Thyroid gland (tissue), 4 donors: ENCODE measurements at regions not wholly inside any gene's neighbourhood (a gene's known extent, or its start where the extent isn't known, plus 50 kb on each side); places are given as distances from the start of the nearest gene placed in this dataset.

Experiments used
- POLR2A ChIP-seq, 2 donors: fragments of 450-650 bp; IDR thresholded peaks; one replicate each; pipeline ENCODE4 v1.6.1; 2017; ENCODE audit warnings: antibody characterized with exemption in 2 of 2, mild to moderate bottlenecking in 2 of 2, moderate library complexity in 1 of 2
- TF ChIP-seq, protein P1 (sequence below), 6 experiments: fragments of 200-600 bp in 3 of 6; fragments of 450-650 bp in 3 of 6; sonication (generic) in 3 of 6; IDR thresholded peaks; one replicate each; pipeline ENCODE4 v1.5.1; 2016 to 2019; ENCODE audit warnings: antibody characterized with exemption in 6 of 6, mild to moderate bottlenecking in 2 of 6, inconsistent platforms in 1 of 6, moderate library complexity in 1 of 6

DNA sequence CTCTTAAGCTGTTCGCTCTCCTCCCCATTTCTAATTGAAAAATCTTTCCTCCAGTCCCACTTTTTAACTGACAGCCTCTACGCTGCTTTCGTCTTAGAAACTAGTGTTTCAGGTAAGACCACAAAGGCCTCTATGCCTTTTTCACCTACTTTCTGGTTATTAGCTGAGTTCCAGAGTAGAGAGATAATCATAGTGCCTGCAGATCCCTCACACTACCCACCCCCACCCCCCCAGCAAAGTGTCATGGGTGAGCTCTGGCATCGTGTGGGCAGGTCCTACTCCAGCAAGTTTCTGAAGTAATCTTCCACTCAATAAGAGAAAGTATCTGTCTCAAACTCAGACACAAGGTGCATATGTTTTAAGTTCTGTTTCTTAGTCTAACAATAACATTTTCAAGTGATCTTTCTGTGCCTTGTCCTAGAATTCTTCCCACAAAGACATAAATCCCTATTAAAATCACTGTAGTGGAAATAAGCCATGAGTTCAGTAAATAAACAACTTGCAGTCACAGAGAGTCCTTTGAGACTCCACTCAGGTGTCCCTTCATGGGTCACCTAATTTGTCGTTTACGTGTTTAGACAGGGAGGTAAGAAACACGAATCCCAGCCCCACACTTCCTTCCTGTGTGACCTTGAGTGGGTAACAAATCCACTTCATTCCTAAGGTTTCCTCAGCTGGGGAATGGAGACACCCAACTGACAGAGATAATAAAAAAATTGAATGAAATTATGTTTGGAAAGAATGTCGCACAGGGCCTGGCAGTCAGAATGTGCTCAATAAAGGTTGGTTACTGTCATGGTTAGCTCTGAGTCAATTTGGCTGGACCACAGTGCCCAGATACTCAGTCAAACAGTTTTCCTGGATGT is 228.9 kb upstream of the CAND1 start:
- TF ChIP-seq, protein P1, sequence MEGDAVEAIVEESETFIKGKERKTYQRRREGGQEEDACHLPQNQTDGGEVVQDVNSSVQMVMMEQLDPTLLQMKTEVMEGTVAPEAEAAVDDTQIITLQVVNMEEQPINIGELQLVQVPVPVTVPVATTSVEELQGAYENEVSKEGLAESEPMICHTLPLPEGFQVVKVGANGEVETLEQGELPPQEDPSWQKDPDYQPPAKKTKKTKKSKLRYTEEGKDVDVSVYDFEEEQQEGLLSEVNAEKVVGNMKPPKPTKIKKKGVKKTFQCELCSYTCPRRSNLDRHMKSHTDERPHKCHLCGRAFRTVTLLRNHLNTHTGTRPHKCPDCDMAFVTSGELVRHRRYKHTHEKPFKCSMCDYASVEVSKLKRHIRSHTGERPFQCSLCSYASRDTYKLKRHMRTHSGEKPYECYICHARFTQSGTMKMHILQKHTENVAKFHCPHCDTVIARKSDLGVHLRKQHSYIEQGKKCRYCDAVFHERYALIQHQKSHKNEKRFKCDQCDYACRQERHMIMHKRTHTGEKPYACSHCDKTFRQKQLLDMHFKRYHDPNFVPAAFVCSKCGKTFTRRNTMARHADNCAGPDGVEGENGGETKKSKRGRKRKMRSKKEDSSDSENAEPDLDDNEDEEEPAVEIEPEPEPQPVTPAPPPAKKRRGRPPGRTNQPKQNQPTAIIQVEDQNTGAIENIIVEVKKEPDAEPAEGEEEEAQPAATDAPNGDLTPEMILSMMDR (IDR thresholded peaks at IDR 0.05) = no peak
- no peak for TF ChIP-seq POLR2A (IDR thresholded peaks at IDR 0.05)
